Endothelial cell of umbilical vein (primary cell): ENCODE measurements at regions not wholly inside any gene's neighbourhood (a gene's known extent, or its start where the extent isn't known, plus 50 kb on each side); places are given as distances from the start of the nearest gene placed in this dataset.

Source experiments
- BruUV-seq: library from RNA; stranded (reverse); fragments of 400-500 nt; replicated peaks from 2 replicates; lab custom pipeline; 2021; lab: Mats Ljungman, UMichigan
- CTCF ChIA-PET: fragments of 300-600, 350-600 bp; sonication (Branson Sonifier 250); formaldehyde crosslinking; loops from one replicate; lab custom pipeline; 2021; ENCODE audit warnings: antibody characterized with exemption, inconsistent platforms; lab: Charles Lee
- POLR2A ChIA-PET: fragments of 300-600, 350-600 bp; sonication (Branson Sonifier 250); formaldehyde crosslinking; loops from one replicate; lab custom pipeline; 2021; ENCODE audit warnings: antibody characterized with exemption, inconsistent platforms; lab: Charles Lee
- DNase-seq: peaks from one replicate; pipeline ENCODE4 v3.0.0-alpha.2; 2011; ENCODE audit warnings: low read depth, low spot score
- FAIRE-seq: peaks from 2 replicates; lab custom pipeline; 2011; peaks lifted over from hg19 to GRCh38; lab: Jason Lieb, UNC
- H2AFZ ChIP-seq: 2 replicates; pipeline ENCODE4 v1.6.0; 2012; ENCODE audit warnings: low read depth, low read length, control low read depth, inconsistent platforms
- H3K27ac ChIP-seq: 2 replicates; pipeline ENCODE4 v1.5.1; 2011; ENCODE audit warnings: low read depth, mild to moderate bottlenecking, control low read depth, low read length, moderate library complexity; ENCODE audit not compliant: insufficient read depth
- H3K27me3 ChIP-seq, 2 experiments: 2 replicates each; pipeline versions ENCODE4 v1.6.0 to v1.6.1; 2011; ENCODE audit warnings: low read length in 2 of 2, mixed read lengths in 1 of 2; ENCODE audit not compliant: control insufficient read depth in 2 of 2, insufficient read depth in 2 of 2
- H3K36me3 ChIP-seq, 2 experiments: 2 replicates in 1 of 2; 3 replicates in 1 of 2; pipeline ENCODE4 v1.5.1; 2011; ENCODE audit warnings: low read length in 2 of 2, mild to moderate bottlenecking in 1 of 2, moderate library complexity in 1 of 2; ENCODE audit not compliant: control insufficient read depth in 2 of 2, insufficient read depth in 2 of 2; ENCODE audit errors: extremely low read depth in 1 of 2
- H3K4me1 ChIP-seq: 3 replicates; pipeline ENCODE4 v1.5.1; 2011; ENCODE audit warnings: mild to moderate bottlenecking, low read length; ENCODE audit not compliant: control insufficient read depth, insufficient read depth; ENCODE audit errors: extremely low read depth
- H3K4me2 ChIP-seq: 2 replicates; pipeline ENCODE4 v1.6.1; 2011; ENCODE audit warnings: low read length, control low read depth, mixed read lengths; ENCODE audit not compliant: insufficient read depth
- H3K4me3 ChIP-seq, 3 experiments: fragments of 200-600 bp in 1 of 3; sonication (generic), shearing (Covaris generic) in 1 of 3; replicated peaks in 1 of 3; 2 replicates each; pipeline ENCODE4 v1.5.1; 2011 to 2016; ENCODE audit warnings: control low read depth in 3 of 3, low read length in 3 of 3, mild to moderate bottlenecking in 2 of 3, inconsistent platforms in 1 of 3, low read depth in 1 of 3, moderate library complexity in 1 of 3; ENCODE audit not compliant: insufficient read depth in 1 of 3
- H3K79me2 ChIP-seq: 2 replicates; pipeline ENCODE4 v1.6.0; 2012; ENCODE audit warnings: low read length, inconsistent platforms; ENCODE audit not compliant: control insufficient read depth, insufficient read depth
- H3K9ac ChIP-seq: replicated peaks from 2 replicates; pipeline ENCODE3; 2011; ENCODE audit warnings: low read length, control low read depth; ENCODE audit not compliant: insufficient read depth; ENCODE audit errors: extremely low read depth
- H3K9me1 ChIP-seq: replicated peaks from 3 replicates; pipeline ENCODE4 v1.6.0; 2011; ENCODE audit warnings: mild to moderate bottlenecking, low read length; ENCODE audit not compliant: control insufficient read depth, insufficient read depth; ENCODE audit errors: extremely low read depth
- H3K9me3 ChIP-seq: replicated peaks from 2 replicates; pipeline ENCODE4 v1.5.1; 2012; ENCODE audit warnings: low read length, inconsistent platforms; ENCODE audit not compliant: control insufficient read depth, insufficient read depth
- H4K20me1 ChIP-seq: replicated peaks from 2 replicates; pipeline ENCODE3; 2011; ENCODE audit warnings: mild to moderate bottlenecking, low read length; ENCODE audit not compliant: control insufficient read depth, insufficient read depth; ENCODE audit errors: extremely low read depth
- CTCF ChIP-seq, 2 donors: IDR thresholded peaks; 1 replicate in 1 of 2; 2 replicates in 1 of 2; pipeline ENCODE4 v1.5.1; 2011; ENCODE audit warnings: low read length in 2 of 2, mild to moderate bottlenecking in 2 of 2, moderate library complexity in 2 of 2, control low read depth in 1 of 2, inconsistent platforms in 1 of 2, low read depth in 1 of 2; ENCODE audit not compliant: insufficient read depth in 1 of 2; ENCODE audit errors: extremely low read depth in 1 of 2
- EZH2 ChIP-seq: IDR thresholded peaks from 2 replicates; pipeline ENCODE4 v1.6.1; 2012; ENCODE audit warnings: borderline replicate concordance, low read depth, mild to moderate bottlenecking, moderate library complexity, low read length, inconsistent platforms; ENCODE audit not compliant: severe bottlenecking
- FOS ChIP-seq: IDR thresholded peaks from 2 replicates; pipeline ENCODE4 v1.6.1; 2011; ENCODE audit warnings: mild to moderate bottlenecking, low read length, moderate library complexity, borderline replicate concordance; ENCODE audit not compliant: insufficient read depth
- GATA2 ChIP-seq: IDR thresholded peaks from 2 replicates; pipeline ENCODE4 v1.7.0; 2011; ENCODE audit warnings: low read depth, mild to moderate bottlenecking, moderate library complexity, mixed read lengths, low read length; ENCODE audit not compliant: insufficient read length, insufficient read depth
- JUN ChIP-seq: IDR thresholded peaks from 2 replicates; pipeline ENCODE4 v1.6.1; 2011; ENCODE audit warnings: borderline replicate concordance, low read depth; ENCODE audit not compliant: insufficient read length, insufficient read depth
- POLR2A ChIP-seq: IDR thresholded peaks from 2 replicates; pipeline ENCODE4 v1.6.1; 2012; ENCODE audit warnings: low read depth, mild to moderate bottlenecking, control low read depth, low read length
- POLR2AphosphoS5 ChIP-seq: IDR thresholded peaks from 2 replicates; pipeline ENCODE4 v1.6.1; 2012; ENCODE audit warnings: low read depth, mild to moderate bottlenecking, control low read depth, low read length, moderate library complexity; ENCODE audit not compliant: insufficient read depth
- dilution Hi-C: fragments of 300-500 bp; cut with MboI; formaldehyde crosslinking; loops from one replicate; pipeline ENCODE4 v1.15.0; 2019; ENCODE audit warnings: low sequenced_read_pairs; ENCODE audit not compliant: extremely low pct_ligation_motif_present
- intact Hi-C: fragments of 100-400 bp; cut with micrococcal nuclease; formaldehyde crosslinking; loops from one replicate; pipeline ENCODE4 v1.10.0; 2022

DNA sequence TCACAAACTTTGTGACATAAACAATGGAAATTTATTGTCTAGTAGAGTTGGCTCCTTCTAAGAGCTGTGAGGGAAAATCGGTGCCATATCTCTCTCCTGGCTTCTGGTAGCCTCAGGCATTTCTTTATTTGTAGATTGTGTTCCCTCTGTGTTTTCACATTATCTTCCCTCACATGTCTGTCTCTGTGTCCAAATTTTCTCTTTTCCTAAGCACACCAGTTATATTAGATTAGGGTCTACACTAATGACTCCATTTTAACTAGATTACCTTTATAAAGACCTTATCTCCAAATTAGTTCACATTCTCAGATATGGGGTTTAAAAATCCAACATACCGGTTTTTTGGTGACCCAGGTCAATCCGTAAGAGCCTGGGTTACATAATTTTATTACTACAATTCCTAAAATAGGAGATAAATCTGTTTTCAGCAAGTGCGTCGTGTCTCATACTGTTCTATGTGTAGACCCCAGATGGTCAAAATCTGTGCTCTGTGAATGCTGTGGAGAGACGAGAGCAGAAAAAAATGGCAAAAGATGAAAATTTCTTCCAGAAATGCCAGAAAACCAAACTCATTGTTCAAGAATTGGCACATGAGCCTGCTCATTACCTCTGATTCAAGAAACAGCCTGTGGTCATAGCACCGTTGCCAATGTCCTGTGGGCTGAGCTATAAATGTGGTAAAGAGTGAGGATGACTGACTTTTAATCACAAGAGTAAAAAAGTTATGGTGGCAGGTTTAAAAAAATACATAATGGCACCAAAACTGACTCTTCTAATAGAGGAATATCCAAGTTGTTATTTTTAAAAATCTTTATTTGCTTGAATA lies 574.7 kb downstream of the PCDH7 start:
- H3K4me2 ChIP-seq, result no peak overlapping the region
- dilution Hi-C loops (no loop called here), intact Hi-C loops (no loop called here)
- H3K4me1 ChIP-seq, result no peaks in the 10 kb centered on the region
- no peak overlapping the region for H3K4me3 ChIP-seq
- BruUV-seq, result no TSS peak
- no peak overlapping the region for H3K9ac ChIP-seq
- TF ChIP-seq JUN (no peak), EZH2 (no peak), FOS (no peak)
- H3K79me2 ChIP-seq, result no peaks in the 10 kb centered on the region
- no peak overlapping the region for H2AFZ ChIP-seq
- no peaks in the 10 kb centered on the region for H3K9me1 ChIP-seq
- no peaks in the 10 kb centered on the region for H3K36me3 ChIP-seq
- no peaks in the 10 kb centered on the region for H3K9me3 ChIP-seq
- DNase-seq (no peak), FAIRE-seq (no peak)
- H3K27ac ChIP-seq, result no peak overlapping the region
- no peaks in the 10 kb centered on the region for H4K20me1 ChIP-seq
- no peaks in the 10 kb centered on the region for H3K27me3 ChIP-seq
- CTCF ChIA-PET, result no interaction called here
- POLR2A ChIA-PET, result no interaction called here

GRCh38 chr4:31298737-31299136 lies 578.6 kb downstream of the PCDH7 start:
- no peak for TF ChIP-seq CTCF (IDR thresholded peaks at IDR 0.05; ENCODE audit: extremely low read depth in 1 of 2, insufficient read depth in 1 of 2, low read depth in 1 of 2, low read length in 2 of 2)
- TF ChIP-seq POLR2A, result no peak
- no peak for TF ChIP-seq POLR2AphosphoS5
- no peak for TF ChIP-seq JUN
- TF ChIP-seq GATA2, result no peak
- TF ChIP-seq EZH2, result no peak
- POLR2A ChIA-PET, result no interaction called here
- DNase-seq (no peak), FAIRE-seq (no peak)
- Histone ChIP-seq H3K79me2 (no peaks in the 10 kb centered on the region), H3K4me2 (no peak overlapping the region), H3K9me3 (no peaks in the 10 kb centered on the region), H3K4me1 (no peaks in the 10 kb centered on the region), H3K27ac (no peak overlapping the region), H3K27me3 (no peaks in the 10 kb centered on the region), H3K9me1 (no peaks in the 10 kb centered on the region), H3K9ac (no peak overlapping the region), H2AFZ (no peak overlapping the region), H4K20me1 (no peaks in the 10 kb centered on the region), H3K4me3 (no peak overlapping the region), H3K36me3 (no peaks in the 10 kb centered on the region)
- intact Hi-C loops (no loop called here), dilution Hi-C loops (no loop called here)
- BruUV-seq, result no TSS peak
- CTCF ChIA-PET, result no interaction called here
